ENCODE measurements at regions not wholly inside any gene's neighbourhood (a gene's known extent, or its start where the extent isn't known, plus 50 kb on each side); places are given as distances from the start of the nearest gene placed in this dataset.

DNA sequence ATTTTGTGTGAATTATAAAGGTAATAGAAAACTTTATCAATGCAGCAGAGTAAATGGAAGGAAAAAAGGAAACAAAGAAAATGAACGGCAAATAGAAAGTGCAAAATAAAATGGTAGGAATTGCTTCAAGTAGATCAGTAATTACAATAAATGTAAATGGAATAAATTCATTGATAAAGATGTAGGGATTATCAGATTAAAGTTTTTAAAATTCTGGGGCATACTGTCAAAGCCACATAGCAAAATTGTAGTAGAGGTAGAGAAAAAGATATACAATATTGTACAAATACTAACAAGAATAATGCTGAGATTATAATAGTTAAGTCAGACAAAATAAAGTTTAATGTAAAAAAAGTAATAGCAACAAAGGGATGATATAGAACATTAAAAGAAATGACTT lies 94.7 kb downstream of the SMIM20 start:
- Histone ChIP-seq H4K20me1 (replicated peaks in 1 of 2; ENCODE audit: control insufficient read depth in 1 of 2, insufficient read depth in 2 of 2, low read length in 2 of 2) (no peaks in the 10 kb centered on the region), H2BK20ac (ENCODE audit: low read length) (no peak overlapping the region), H4K5ac (ENCODE audit: insufficient read length, low read depth, low read length) (no peak overlapping the region), H3K23me2 (ENCODE audit: low read depth, low read length) (no peaks in the 10 kb centered on the region), H3K9me3 (ENCODE audit: insufficient read depth in 2 of 2, low read depth in 1 of 2, low read length in 1 of 2) (0 out of 4 replicates have a peak, but pooled peaks cover 0 to 3% of the 10 kb centered on the region in 2 experiments), H3K27ac (ENCODE audit: low read depth, low read length) (no peak overlapping the region), H3K4ac (replicated peaks; ENCODE audit: insufficient read length, low read depth, low read length) (no peak overlapping the region), H3K79me2 (ENCODE audit: control insufficient read depth in 1 of 2, insufficient read depth in 2 of 2, low read length in 2 of 2) (no peaks in the 10 kb centered on the region), H4K8ac (ENCODE audit: extremely low read depth, insufficient read depth, low read length) (no peak overlapping the region), H3K4me2 (ENCODE audit: insufficient read depth in 1 of 2, low read depth in 2 of 2, low read length in 2 of 2) (no peak overlapping the region), H4K91ac (replicated peaks; ENCODE audit: insufficient read length, low read length) (no peak overlapping the region), H3K79me1 (ENCODE audit: low read depth, low read length) (no peaks in the 10 kb centered on the region), H2BK12ac (ENCODE audit: low read depth, low read length) (no peak overlapping the region), H3K9ac (replicated peaks in 1 of 4; ENCODE audit: extremely low read depth in 1 of 4, low read depth in 3 of 4, low read length in 3 of 4) (no peak overlapping the region), H2BK5ac (ENCODE audit: low read depth, low read length) (no peak overlapping the region), H3K14ac (ENCODE audit: insufficient read length) (no peak overlapping the region), H2BK120ac (replicated peaks; ENCODE audit: low read depth, low read length) (no peak overlapping the region), H3K18ac (ENCODE audit: extremely low read depth, low read length) (no peak overlapping the region), H3K56ac (replicated peaks; ENCODE audit: insufficient read length, low read depth, low read length) (no peak overlapping the region), H3K27me3 (replicated peaks in 1 of 4; ENCODE audit: control insufficient read depth in 3 of 4, extremely low read depth in 1 of 4, insufficient read depth in 3 of 4, low read length in 3 of 4) (no peaks in the 10 kb centered on the region), H3K23ac (ENCODE audit: insufficient read length) (no peak overlapping the region), H3K36me3 (ENCODE audit: control insufficient read depth in 2 of 4, insufficient read depth in 4 of 4, low read length in 3 of 4) (no peaks in the 10 kb centered on the region), H3K4me3 (ENCODE audit: extremely low read depth in 1 of 4, insufficient read depth in 2 of 4, low read depth in 3 of 4, low read length in 4 of 4) (no peak overlapping the region), H3K4me1 (replicated peaks in 1 of 4; ENCODE audit: control insufficient read depth in 3 of 4, insufficient read depth in 4 of 4, low read length in 3 of 4) (no peaks in the 10 kb centered on the region), H2AFZ (ENCODE audit: low read length) (no peak overlapping the region), H2AK5ac (ENCODE audit: low read depth, low read length) (no peak overlapping the region), H2BK15ac (ENCODE audit: low read length) (no peak overlapping the region)
- FAIRE-seq (no peak), DNase-seq (ENCODE audit: low read depth in 1 of 2, low spot score in 2 of 2) (no peak)
- POLR2A ChIA-PET (ENCODE audit: partially characterized antibody): interaction anchor here (0.8 kb wide), 1 partner anchor 13 kb away, joined by 3 read pairs; no protein-coding TSS in a partner anchor
- WGBS, 2 experiments (ENCODE audit: extremely low coverage in 1 of 2, insufficient coverage in 1 of 2, insufficient read length in 1 of 2, insufficient replicate concordance in 2 of 2, low coverage in 1 of 2, low lambda C conversion rate in 2 of 2, missing lambda C conversion rate in 1 of 2): 0% methylated on average over 1 of the region's 1 CpG; no CpG with 5 or more reads in 1 of the 2 experiments
- CTCF ChIA-PET (ENCODE audit: partially characterized antibody): no interaction called here
- no peak for TF ChIP-seq HDAC2 (IDR thresholded peaks at IDR 0.05; ENCODE audit: borderline replicate concordance in 1 of 2, low read depth in 2 of 2, low read length in 2 of 2)
- TF ChIP-seq POLR2AphosphoS5 (IDR thresholded peaks at IDR 0.05; ENCODE audit: low read depth, low read length): no peak
- no peak for TF ChIP-seq SP4 (IDR thresholded peaks at IDR 0.05; ENCODE audit: low read length)
- no peak for TF ChIP-seq TAF7 (optimal IDR thresholded peaks at IDR 0.05; ENCODE audit: borderline replicate concordance, low read depth, low read length)
- TF ChIP-seq, protein P1, sequence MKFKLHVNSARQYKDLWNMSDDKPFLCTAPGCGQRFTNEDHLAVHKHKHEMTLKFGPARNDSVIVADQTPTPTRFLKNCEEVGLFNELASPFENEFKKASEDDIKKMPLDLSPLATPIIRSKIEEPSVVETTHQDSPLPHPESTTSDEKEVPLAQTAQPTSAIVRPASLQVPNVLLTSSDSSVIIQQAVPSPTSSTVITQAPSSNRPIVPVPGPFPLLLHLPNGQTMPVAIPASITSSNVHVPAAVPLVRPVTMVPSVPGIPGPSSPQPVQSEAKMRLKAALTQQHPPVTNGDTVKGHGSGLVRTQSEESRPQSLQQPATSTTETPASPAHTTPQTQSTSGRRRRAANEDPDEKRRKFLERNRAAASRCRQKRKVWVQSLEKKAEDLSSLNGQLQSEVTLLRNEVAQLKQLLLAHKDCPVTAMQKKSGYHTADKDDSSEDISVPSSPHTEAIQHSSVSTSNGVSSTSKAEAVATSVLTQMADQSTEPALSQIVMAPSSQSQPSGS (IDR thresholded peaks at IDR 0.05; ENCODE audit: low read length): no peak
- no peak for TF ChIP-seq TCF12 (IDR thresholded peaks at IDR 0.05; ENCODE audit: low read depth, low read length)

Measured in H1 (cell line).